ENCODE measurements at regions not wholly inside any gene's neighbourhood (a gene's known extent, or its start where the extent isn't known, plus 50 kb on each side); places are given as distances from the start of the nearest gene placed in this dataset.
"Not testable (repeated sequence)": the region's sequence is repeated elsewhere in the genome, so short reads cannot be mapped to it uniquely, and the experiment has no call there.

DNA sequence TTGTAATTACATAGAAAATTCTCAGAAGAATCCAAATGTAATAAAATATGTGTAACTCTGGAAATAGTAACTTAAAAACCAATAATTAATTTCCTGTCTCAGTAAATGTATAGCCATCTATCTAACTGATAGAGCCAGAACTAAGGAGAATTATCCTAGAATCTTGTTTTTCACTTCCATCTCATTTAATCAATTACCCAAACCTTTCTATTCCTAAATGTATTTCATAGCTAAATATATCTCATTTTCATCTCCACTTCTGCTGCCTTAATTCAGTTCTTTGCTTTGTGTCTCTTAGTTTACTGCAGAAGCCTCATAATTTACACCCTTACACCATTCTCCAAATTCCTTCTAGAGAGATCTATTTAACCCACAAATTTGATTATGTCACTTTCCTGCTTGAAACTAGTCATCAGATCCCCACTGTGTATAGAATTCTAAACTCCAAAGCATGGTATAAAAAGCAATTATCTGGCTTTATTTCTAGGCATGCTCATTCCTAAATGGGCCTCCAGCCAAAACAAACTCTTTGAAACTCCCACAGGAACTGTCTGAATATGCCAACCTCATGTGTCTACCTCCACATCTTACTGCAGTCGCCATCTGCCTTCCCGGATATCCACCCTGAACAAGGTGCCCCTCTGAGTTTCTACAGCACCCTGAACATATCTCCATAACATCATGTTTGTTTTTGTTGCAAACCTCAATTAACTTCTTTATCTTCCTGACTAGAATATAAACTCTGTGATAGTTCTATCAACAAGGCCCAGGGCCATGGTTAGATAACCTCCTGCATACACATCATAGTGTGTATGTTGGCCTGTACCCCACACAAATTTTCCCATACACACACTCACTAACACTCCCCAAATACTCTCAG is 70.5 kb upstream of the ADTRP start:
- DNase-seq (ENCODE audit: low read depth) = peak; percentile 49

DNA sequence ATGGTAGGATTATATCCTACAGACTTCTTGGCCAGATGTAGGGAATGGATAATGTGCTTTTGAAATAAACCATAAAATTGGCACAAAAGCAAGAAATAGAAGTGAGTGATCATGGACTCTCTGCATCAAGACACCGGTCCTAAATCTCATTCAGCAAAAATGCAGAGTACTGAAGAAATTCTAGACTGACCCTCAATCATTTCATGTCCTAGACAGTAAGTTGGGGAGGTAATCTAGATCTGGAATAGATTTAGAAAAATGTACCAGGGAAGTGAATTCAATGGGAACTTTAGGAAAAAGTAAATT is 69.7 kb upstream of the ADTRP start:
- DNase-seq (ENCODE audit: low read depth) = no peak

DNA sequence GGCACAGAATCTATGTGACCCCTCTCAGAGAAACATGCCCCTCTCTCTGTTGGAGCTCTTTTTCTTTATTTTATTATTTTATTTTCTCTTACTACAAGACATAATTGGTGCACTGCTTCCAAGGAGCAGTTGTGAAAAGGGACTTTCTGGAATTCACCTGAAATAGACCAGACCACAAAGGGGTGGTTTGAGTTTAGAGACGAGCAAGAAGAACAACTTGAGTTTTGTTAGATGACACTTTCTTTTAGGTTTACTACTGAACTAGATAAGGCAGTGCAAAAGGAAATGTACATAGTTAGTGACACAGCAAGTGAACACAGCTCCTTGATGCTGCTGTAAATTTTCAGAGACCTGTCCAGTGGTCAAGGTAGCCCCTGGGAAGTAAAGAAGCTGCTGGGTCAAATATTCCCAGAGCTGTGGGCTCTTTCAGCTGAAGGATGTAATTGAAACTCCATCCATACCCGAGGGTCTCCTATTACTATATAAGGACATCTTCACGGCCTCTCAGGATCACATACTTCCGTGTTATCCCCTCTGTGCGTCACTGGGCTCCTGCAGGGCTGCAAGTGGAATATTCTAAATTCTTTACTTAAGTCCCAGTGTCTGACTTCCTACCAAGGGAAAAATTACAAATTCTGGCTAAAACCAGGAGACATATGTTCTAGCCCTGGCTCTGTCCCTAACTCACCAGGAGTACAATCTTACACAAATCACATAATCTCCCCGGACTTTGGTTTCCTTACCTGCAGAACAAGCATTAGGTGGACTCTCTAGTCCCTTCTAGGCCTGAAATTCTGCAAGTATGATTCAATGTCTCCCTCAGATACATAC is 69.1 kb upstream of the ADTRP start:
- peak; percentile 80 for DNase-seq (ENCODE audit: low read depth)

DNA sequence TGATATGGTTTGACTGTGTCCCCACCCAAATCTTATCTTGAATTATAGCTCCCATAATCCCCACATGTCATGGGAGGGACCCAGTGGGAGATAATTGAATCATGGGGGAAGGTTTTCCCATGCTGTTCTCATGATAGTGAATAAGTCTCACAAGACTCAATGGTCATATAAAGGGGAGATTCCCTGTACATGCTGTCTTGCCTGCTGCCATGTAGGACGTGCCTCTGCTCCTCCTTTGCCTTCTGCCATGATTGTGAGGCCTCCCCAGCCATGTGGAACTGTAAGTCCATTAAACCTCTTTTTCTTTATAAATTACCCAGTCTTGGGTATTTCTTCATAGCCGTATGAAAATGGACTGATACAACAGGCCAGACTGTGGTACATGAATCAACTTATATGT is 68.5 kb upstream of the ADTRP start:
- DNase-seq (ENCODE audit: low read depth) = not testable (repeated sequence)

DNA sequence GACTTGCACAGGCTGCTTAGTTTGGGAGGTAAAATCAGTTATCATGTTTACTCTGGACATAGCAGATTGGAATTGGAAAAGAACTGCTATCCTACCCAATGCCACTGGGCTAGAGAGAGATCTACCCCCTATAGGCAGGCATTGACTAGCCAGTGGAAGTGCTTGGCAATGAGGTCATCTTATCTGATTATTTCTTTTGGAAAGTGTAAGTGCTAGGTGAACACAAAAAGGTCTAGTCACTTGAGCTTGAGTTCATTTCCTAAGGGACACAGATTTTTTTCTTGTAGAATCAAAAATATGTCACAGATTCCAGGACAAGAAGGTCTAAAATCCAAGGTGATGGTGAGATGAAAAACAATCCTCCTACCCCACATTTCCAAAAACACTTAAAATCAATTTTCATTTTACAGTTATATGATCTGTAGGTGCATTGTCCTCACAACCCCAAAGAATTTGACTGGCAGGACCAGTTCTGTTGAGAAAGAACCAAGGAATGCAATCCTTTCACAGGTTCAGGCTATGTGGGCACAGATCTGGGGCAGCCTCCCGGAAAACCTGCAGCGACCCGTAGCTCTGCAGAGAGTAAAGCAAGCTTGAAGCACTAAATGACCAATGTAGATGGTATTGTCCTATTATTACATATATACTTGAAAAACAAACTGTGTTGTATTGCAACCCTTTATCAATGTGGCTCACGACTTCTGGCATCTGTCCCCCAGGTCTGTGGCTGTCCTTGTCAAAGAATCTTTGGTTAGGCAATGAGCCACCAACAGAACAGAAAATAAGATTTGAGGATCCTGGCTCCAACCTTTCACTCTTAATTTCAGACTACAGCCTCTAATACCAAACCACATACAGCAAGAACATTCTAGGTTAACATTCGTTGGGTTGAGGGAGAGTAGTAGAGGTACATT is 67.3 kb upstream of the ADTRP start:
- DNase-seq (ENCODE audit: low read depth) = no peak

DNA sequence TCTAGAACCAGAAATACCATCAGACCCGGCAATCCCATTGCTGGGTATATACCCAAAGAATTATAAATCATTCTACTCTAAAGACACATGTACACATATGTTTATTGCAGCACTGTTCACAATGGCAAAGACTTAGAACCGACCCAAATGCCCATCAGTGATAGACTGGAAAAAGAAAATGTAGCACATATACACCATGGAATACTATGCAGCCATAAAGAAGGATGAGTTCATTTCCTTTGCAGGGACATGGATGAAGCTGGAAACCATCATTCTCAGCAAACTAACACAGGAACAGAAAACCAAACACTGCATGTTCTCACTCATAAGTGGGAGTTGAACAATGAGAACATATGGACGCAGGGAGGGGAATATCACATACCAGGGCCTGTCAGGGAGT is 64.2 kb upstream of the ADTRP start:
- not testable (repeated sequence) for DNase-seq (ENCODE audit: low read depth)

DNA sequence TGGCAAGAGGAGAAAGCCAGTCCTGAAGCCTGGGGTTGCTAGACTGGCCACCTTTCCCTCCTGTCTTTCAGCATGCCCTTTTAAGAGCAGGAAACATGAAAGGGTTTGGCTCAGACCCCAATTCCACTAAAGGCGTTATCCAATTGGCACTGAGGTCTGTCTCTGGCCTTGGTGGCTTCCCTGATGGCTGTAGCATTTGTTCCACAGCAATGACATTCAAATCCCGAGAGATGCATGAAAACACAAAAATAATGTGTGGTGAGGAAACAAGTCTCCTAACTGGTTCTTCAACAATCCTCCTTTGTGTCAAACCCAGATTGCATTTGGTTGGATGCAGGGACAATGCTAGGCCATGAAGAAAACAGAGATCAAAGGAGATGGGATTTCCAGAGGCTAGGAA is 56.5 kb upstream of the ADTRP start:
- DNase-seq (ENCODE audit: low read depth) = no peak

DNA sequence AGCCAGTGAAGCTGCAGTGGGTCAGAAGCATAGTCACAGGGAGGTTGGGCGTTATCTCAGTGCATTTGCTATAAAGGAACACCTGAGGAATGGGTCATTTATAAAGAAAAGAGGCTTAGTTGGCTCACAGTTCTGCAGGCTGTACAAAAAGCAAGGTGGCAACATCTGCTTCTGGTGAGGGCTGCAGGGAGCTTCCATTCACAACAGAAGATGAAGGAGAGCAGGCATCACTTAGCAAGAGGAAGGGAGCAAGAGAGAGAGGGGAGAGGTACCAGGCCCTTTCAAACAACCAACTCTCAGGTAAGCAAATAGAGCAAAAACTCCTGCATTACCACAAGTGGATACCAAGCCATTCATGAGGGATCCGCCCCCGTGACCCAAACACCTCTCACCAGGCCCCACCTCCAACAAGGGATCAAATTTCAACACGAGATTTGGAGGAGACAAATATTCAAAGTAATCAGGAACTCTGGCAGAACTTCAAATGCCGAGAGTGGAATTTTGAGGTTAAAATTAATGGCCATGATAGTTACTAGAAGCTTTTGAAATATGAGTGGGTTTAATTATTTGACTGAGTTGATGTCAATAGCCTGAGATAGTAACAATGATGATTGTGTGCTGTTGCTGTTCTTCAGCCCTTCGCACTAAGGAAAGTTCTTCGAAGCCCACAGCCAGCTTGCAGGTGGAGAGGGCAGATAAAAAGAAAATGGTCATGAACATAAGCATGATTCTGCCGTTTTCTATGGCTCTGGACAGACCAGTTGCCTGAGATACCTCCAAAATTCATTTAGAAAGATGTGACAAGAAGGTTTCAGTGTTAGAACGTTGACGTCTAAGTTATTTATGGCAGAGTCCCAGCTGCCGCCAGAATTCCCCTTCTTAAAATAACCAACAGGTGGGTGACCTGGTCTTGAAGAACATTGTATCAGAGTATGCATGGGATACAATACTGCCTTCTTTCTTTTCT is 55.3 kb upstream of the ADTRP start:
- DNase-seq (ENCODE audit: low read depth) = no peak

DNA sequence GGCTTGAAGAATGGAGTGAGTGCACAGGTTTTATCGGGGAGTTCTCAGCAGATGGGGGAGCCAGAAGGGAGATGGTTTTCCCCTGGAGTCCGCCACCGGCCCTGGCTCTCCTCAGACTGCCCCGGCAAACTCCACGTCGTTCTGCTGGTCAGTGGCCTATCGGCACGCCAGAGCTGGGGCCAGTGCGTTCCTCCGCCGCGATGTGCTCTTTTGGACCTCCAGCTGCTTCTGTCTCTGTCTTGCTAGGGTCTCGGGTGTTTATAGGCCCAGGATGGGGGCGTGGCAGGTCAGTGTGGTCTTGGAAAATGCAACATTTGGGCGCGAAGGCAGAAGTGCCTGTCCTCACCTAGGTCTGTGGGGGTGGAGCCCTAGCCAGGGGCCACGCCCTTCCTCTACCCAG is 53.0 kb upstream of the ADTRP start:
- DNase-seq (ENCODE audit: low read depth) = no peak

DNA sequence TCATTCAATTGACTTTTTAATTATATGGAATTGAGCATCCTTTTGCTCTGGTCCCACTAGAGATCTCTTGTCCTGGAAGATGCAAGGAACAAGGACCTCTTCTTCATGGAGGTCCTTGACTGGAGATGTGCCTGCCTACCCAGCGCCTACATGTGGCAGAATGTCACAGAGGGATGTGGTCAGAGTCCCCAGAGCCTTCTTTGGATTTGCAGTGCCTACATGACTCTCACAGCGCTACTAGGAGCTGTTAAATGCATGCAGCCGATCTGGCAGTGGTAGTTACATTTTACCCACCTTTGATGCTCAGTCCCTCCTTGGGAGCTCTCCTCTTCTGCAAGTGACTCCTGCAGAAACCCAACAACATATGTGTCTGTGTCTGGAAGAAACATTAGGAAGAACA is 51.9 kb upstream of the ADTRP start:
- DNase-seq (ENCODE audit: low read depth) = no peak

DNA sequence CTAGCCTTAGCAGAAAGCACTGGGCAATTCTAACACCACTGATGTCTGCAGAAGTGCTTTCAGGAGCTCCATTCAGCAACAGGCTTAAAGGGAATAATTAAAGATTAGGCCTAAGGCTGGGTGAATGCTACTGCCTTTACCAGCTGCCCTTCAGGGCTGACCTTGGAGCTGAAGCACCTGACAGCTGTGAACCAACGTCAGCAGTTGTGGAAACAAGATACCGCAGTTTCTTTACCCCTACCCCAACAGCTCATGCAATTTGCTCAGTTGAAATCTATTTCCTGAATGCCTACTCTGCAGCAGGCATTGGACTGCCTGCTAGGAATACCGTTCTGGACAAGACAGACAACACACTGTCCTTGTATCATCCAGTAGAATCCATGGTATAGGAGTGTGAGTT is 51.5 kb upstream of the ADTRP start:
- DNase-seq (ENCODE audit: low read depth) = no peak

DNA sequence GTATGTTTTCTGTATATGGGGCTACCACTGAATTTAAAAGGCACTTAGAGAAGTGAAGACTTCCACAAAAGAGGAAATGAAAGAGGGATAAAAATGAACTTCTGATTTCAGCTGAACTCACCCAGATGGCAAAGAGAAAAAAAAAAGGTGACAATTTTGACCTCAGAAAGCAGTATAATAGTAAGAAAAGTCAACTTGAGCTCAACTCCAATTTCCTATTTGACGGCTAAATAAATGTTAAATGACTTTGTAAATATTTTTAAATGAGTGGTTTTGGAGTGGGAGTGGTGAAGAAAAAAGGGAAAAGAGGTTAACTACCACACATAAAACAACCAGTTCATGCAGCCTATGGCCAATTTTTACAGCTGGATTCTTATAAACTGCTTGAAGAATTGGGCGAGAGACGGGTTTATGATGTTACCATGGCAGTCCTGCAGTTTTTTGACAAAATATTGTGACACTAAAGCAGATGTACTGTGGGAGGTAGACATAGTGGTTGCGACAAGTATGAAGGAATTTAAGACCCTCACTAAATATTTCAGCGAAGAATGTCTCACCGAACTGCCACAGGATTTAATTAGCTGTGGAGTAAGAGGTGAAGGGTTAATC is 49.8 kb upstream of the ADTRP start:
- no peak for DNase-seq (ENCODE audit: low read depth)

Measured in iris pigment epithelial cell (primary cell).